ENCODE measurements at regions not wholly inside any gene's neighbourhood (a gene's known extent, or its start where the extent isn't known, plus 50 kb on each side); places are given as distances from the start of the nearest gene placed in this dataset.

DNA sequence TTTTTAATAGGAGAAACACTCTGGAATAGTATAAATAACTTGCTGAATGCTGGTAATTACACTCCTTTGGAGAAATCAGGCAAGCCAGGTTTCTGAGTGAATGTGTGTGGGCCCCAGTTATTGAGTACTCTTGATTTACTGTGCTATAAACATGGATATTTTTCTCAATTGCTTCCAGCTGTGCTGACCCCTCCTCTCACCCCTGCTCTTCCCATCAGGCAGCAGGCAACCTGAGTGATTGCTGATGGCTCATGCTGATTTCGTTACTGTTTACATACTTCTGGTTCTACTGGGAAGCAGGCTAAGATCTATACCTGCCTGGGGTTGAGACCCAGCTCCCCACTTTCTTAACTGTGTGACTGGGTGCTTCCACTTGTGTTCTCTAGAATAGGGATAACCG, 68.5 kb downstream of the DHCR7 start:
- TF ChIP-seq, protein P1, sequence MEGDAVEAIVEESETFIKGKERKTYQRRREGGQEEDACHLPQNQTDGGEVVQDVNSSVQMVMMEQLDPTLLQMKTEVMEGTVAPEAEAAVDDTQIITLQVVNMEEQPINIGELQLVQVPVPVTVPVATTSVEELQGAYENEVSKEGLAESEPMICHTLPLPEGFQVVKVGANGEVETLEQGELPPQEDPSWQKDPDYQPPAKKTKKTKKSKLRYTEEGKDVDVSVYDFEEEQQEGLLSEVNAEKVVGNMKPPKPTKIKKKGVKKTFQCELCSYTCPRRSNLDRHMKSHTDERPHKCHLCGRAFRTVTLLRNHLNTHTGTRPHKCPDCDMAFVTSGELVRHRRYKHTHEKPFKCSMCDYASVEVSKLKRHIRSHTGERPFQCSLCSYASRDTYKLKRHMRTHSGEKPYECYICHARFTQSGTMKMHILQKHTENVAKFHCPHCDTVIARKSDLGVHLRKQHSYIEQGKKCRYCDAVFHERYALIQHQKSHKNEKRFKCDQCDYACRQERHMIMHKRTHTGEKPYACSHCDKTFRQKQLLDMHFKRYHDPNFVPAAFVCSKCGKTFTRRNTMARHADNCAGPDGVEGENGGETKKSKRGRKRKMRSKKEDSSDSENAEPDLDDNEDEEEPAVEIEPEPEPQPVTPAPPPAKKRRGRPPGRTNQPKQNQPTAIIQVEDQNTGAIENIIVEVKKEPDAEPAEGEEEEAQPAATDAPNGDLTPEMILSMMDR (IDR thresholded peaks at IDR 0.05), result no peak
- TF ChIP-seq POLR2A (IDR thresholded peaks at IDR 0.05), result no peak
